ENCODE measurements at regions not wholly inside any gene's neighbourhood (a gene's known extent, or its start where the extent isn't known, plus 50 kb on each side); places are given as distances from the start of the nearest gene placed in this dataset.

GRCh38 chr2:139773720-139774277 is 993.6 kb upstream of the NXPH2 start:
- no peak for TF ChIP-seq SP1 (IDR thresholded peaks at IDR 0.05)
- no peak for TF ChIP-seq L3MBTL2 (conservative IDR thresholded peaks at IDR 0.05)
- TF ChIP-seq FOXA1 (IDR thresholded peaks at IDR 0.05) = no peak
- no peak for TF ChIP-seq ELF4 (IDR thresholded peaks at IDR 0.05)
- TF ChIP-seq ARNT (IDR thresholded peaks at IDR 0.05) = no peak
- no peak for TF ChIP-seq FOXM1 (IDR thresholded peaks at IDR 0.05; ENCODE audit: borderline replicate concordance)
- TF ChIP-seq FOXK2 (IDR thresholded peaks at IDR 0.05) = no peak
